Keratinocyte (primary cell): ENCODE measurements at regions not wholly inside any gene's neighbourhood (a gene's known extent, or its start where the extent isn't known, plus 50 kb on each side); places are given as distances from the start of the nearest gene placed in this dataset.
"Not testable (repeated sequence)": the region's sequence is repeated elsewhere in the genome, so short reads cannot be mapped to it uniquely, and the experiment has no call there.

ENCODE experiments used
- DNase-seq: peaks from one replicate; pipeline ENCODE4 v3.0.0-alpha.2; 2011; ENCODE audit warnings: low read depth, missing footprints, low spot score
- FAIRE-seq: peaks from 2 replicates; lab custom pipeline; 2011; peaks lifted over from hg19 to GRCh38; lab: Jason Lieb, UNC
- H2AFZ ChIP-seq: 2 replicates; pipeline ENCODE4 v1.6.0; 2012; ENCODE audit warnings: low read length, control low read depth, inconsistent platforms; ENCODE audit not compliant: control insufficient read depth
- H3K27ac ChIP-seq: 2 replicates; pipeline ENCODE4 v1.5.1; 2011; ENCODE audit warnings: low read length; ENCODE audit not compliant: control insufficient read depth, insufficient read depth
- H3K27me3 ChIP-seq: 3 replicates; pipeline ENCODE4 v1.6.0; 2011; ENCODE audit warnings: low read length; ENCODE audit not compliant: control insufficient read depth, insufficient read depth; ENCODE audit errors: extremely low read depth
- H3K36me3 ChIP-seq, 2 experiments: 2 replicates in 1 of 2; 3 replicates in 1 of 2; pipeline ENCODE4 v1.5.1; 2011; ENCODE audit warnings: low read length in 2 of 2, mild to moderate bottlenecking in 1 of 2; ENCODE audit not compliant: control insufficient read depth in 2 of 2, insufficient read depth in 2 of 2; ENCODE audit errors: extremely low read depth in 1 of 2
- H3K4me1 ChIP-seq: 3 replicates; pipeline ENCODE4 v1.5.1; 2011; ENCODE audit warnings: low read length; ENCODE audit not compliant: control insufficient read depth, insufficient read depth; ENCODE audit errors: extremely low read depth
- H3K4me2 ChIP-seq: 3 replicates; pipeline ENCODE4 v1.6.0; 2011; ENCODE audit warnings: low read depth, low read length; ENCODE audit not compliant: control insufficient read depth, insufficient read depth; ENCODE audit errors: extremely low read depth
- H3K4me3 ChIP-seq, 3 experiments: fragments of 200-600 bp in 1 of 3; sonication (generic) in 1 of 3; 2 replicates in 2 of 3; 3 replicates in 1 of 3; pipeline ENCODE4 v1.5.1; 2011 to 2016; ENCODE audit warnings: low read length in 3 of 3, mild to moderate bottlenecking in 3 of 3, control low read depth in 2 of 3, inconsistent platforms in 1 of 3, low read depth in 1 of 3, mixed read lengths in 1 of 3, mixed run types in 1 of 3, moderate library complexity in 1 of 3; ENCODE audit not compliant: control insufficient read depth in 2 of 3, insufficient read depth in 2 of 3; ENCODE audit errors: extremely low read depth in 1 of 3
- H3K79me2 ChIP-seq: 2 replicates; pipeline ENCODE4 v1.6.0; 2012; ENCODE audit warnings: low read length; ENCODE audit not compliant: control insufficient read depth, insufficient read depth
- H3K9ac ChIP-seq: 3 replicates; pipeline ENCODE4 v1.6.0; 2011; ENCODE audit warnings: low read length; ENCODE audit not compliant: control insufficient read depth, insufficient read depth; ENCODE audit errors: extremely low read depth
- H3K9me1 ChIP-seq: 3 replicates; pipeline ENCODE4 v1.6.0; 2011; ENCODE audit warnings: low read length; ENCODE audit not compliant: control insufficient read depth, insufficient read depth; ENCODE audit errors: extremely low read depth
- H3K9me3 ChIP-seq: 2 replicates; pipeline ENCODE4 v1.5.1; 2012; ENCODE audit warnings: low read depth, low read length; ENCODE audit not compliant: control insufficient read depth
- H4K20me1 ChIP-seq: 3 replicates; pipeline ENCODE4 v1.6.0; 2011; ENCODE audit warnings: low read length; ENCODE audit not compliant: control insufficient read depth, insufficient read depth; ENCODE audit errors: extremely low read depth
- CTCF ChIP-seq, 3 experiments: IDR thresholded peaks in 1 of 3; conservative IDR thresholded peaks in 1 of 3; optimal IDR thresholded peaks in 1 of 3; 2 replicates in 2 of 3; 3 replicates in 1 of 3; pipeline versions ENCODE3 to v1.5.1; 2011; ENCODE audit warnings: low read length in 3 of 3, mild to moderate bottlenecking in 3 of 3, moderate library complexity in 2 of 3, control low read depth in 1 of 3, inconsistent platforms in 1 of 3; ENCODE audit not compliant: insufficient read depth in 2 of 3; ENCODE audit errors: extremely low read depth in 1 of 3
- EZH2 ChIP-seq: IDR thresholded peaks from one replicate; pipeline ENCODE4 v1.6.1; 2012; ENCODE audit warnings: inconsistent platforms, mild to moderate bottlenecking, low read length, moderate library complexity
- dilution Hi-C: fragments of 300-500 bp; cut with MboI; formaldehyde crosslinking; loops from one replicate; pipeline ENCODE4 v1.7.0; 2020; ENCODE audit warnings: low sequenced_read_pairs; ENCODE audit not compliant: extremely low pct_ligation_motif_present

- no peak overlapping the region for H3K9ac ChIP-seq
- no peak overlapping the region for H2AFZ ChIP-seq
- dilution Hi-C loops: no loop called here
- H3K4me2 ChIP-seq: no peak overlapping the region
- H3K27ac ChIP-seq: no peak overlapping the region
- FAIRE-seq: no peak
- H3K27me3 ChIP-seq: no peaks in the 10 kb centered on the region
- H3K9me1 ChIP-seq: no peaks in the 10 kb centered on the region
- TF ChIP-seq CTCF (optimal IDR thresholded peaks at IDR 0.05 in 1 of 3, IDR thresholded peaks at IDR 0.05 in 1 of 3, conservative IDR thresholded peaks at IDR 0.05 in 1 of 3; ENCODE audit: extremely low read depth in 1 of 3, insufficient read depth in 2 of 3, low read length in 3 of 3) (no peak), EZH2 (no peak)
- no peak overlapping the region for H3K4me3 ChIP-seq
- H3K79me2 ChIP-seq: no peaks in the 10 kb centered on the region
- DNase-seq: no peak
- H3K36me3 ChIP-seq: no peaks in the 10 kb centered on the region
- H4K20me1 ChIP-seq: no peaks in the 10 kb centered on the region
- H3K4me1 ChIP-seq: no peaks in the 10 kb centered on the region
- H3K9me3 ChIP-seq: peaks cover 6% of the 10 kb centered on the region
Observed at GRCh38 chr14:105666420-105666819, 140.0 kb downstream of the TMEM121 start.

GRCh38 chr14:105666991-105667662 is 140.7 kb downstream of the TMEM121 start:
- H3K36me3 ChIP-seq, H3K27me3 ChIP-seq, H3K9me3 ChIP-seq, DNase-seq, H3K79me2 ChIP-seq, H3K4me2 ChIP-seq, H3K4me1 ChIP-seq, H3K9me1 ChIP-seq, dilution Hi-C loops, H3K27ac ChIP-seq, FAIRE-seq, H3K4me3 ChIP-seq, H2AFZ ChIP-seq, H4K20me1 ChIP-seq, H3K9ac ChIP-seq: not testable (repeated sequence)

DNA sequence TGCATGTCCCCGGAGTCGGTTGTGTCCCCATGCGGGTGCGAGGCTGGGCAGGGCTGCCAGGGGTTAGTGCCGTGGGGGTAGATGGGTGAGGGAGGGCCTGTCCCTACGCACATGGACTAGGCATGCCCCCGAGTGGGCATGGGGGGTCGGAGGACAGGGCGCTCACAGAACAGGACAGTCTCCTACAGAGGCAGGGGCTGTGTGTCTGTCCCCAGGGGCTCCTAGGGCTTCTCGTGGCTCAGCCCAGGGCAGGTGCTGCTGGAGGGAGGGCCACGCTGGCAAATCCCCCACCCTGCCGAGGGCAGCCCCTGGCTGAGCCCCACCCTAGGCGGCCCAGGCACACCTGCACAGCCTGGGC is 141.3 kb downstream of the TMEM121 start:
- H3K27me3 ChIP-seq, H3K9me3 ChIP-seq, H3K4me3 ChIP-seq, H3K9me1 ChIP-seq, dilution Hi-C loops, H3K27ac ChIP-seq, DNase-seq, H2AFZ ChIP-seq, H3K36me3 ChIP-seq, FAIRE-seq, H3K4me2 ChIP-seq, H3K79me2 ChIP-seq, H3K9ac ChIP-seq, H4K20me1 ChIP-seq, H3K4me1 ChIP-seq: not testable (repeated sequence)

- DNase-seq, H3K27me3 ChIP-seq, dilution Hi-C loops, H3K9ac ChIP-seq, FAIRE-seq, H3K36me3 ChIP-seq, H3K4me3 ChIP-seq, H3K4me2 ChIP-seq, H3K4me1 ChIP-seq, H2AFZ ChIP-seq, H3K79me2 ChIP-seq, H3K27ac ChIP-seq, H3K9me1 ChIP-seq, H3K9me3 ChIP-seq, H4K20me1 ChIP-seq: not testable (repeated sequence)
Observed at GRCh38 chr14:105668021-105668420, 141.6 kb downstream of the TMEM121 start.
